WERI-Rb-1 (cell line): ENCODE measurements at regions not wholly inside any gene's neighbourhood (a gene's known extent, or its start where the extent isn't known, plus 50 kb on each side); places are given as distances from the start of the nearest gene placed in this dataset.

ENCODE experiments used
- DNase-seq: peaks from one replicate; pipeline ENCODE4 v3.0.0-alpha.2; 2020
- H3K27ac ChIP-seq: fragments of 250-450 bp; sonication (Bioruptor Pico); 2 replicates; pipeline ENCODE4 v1.5.1; 2020; ENCODE audit warnings: mild to moderate bottlenecking, moderate library complexity
- H3K27me3 ChIP-seq: fragments of 250-450 bp; sonication (Bioruptor Pico); 2 replicates; pipeline ENCODE4 v1.5.1; 2021; ENCODE audit warnings: mild to moderate bottlenecking, low read depth, moderate library complexity; ENCODE audit not compliant: insufficient read depth, severe bottlenecking
- H3K36me3 ChIP-seq: fragments of 250-450 bp; sonication (Bioruptor Pico); 2 replicates; pipeline ENCODE4 v1.5.1; 2020; ENCODE audit warnings: mild to moderate bottlenecking, moderate library complexity
- H3K4me3 ChIP-seq: 2 replicates; pipeline ENCODE4 v1.5.1; 2011; ENCODE audit warnings: low read depth, mild to moderate bottlenecking, control low read depth, low read length
- H3K9me3 ChIP-seq: fragments of 250-450 bp; sonication (Bioruptor Pico); 2 replicates; pipeline ENCODE4 v1.5.1; 2021; ENCODE audit warnings: mild to moderate bottlenecking, moderate library complexity; ENCODE audit not compliant: severe bottlenecking
- CTCF ChIP-seq: IDR thresholded peaks from 2 replicates; pipeline ENCODE4 v1.5.1; 2011; ENCODE audit warnings: low read depth, mild to moderate bottlenecking, control low read depth, inconsistent platforms, low read length

GRCh38 chr4:3582091-3582475 lies 49.9 kb upstream of the LRPAP1 start:
- H3K27ac ChIP-seq, result no peak overlapping the region
- no peaks in the 10 kb centered on the region for H3K9me3 ChIP-seq
- H3K4me3 ChIP-seq, result no peak overlapping the region
- no peak for DNase-seq
- H3K36me3 ChIP-seq, result no peaks in the 10 kb centered on the region
- H3K27me3 ChIP-seq, result no peaks in the 10 kb centered on the region
- TF ChIP-seq CTCF, result no peak
